Body of pancreas (tissue), 4 donors: ENCODE measurements at regions not wholly inside any gene's neighbourhood (a gene's known extent, or its start where the extent isn't known, plus 50 kb on each side); places are given as distances from the start of the nearest gene placed in this dataset.

ENCODE experiments used
- POLR2A ChIP-seq, 3 donors: fragments of 450-650 bp; IDR thresholded peaks; one replicate each; pipeline ENCODE4 v1.6.1; 2016; ENCODE audit warnings: antibody characterized with exemption in 3 of 3, mild to moderate bottlenecking in 2 of 3
- TF ChIP-seq, protein P1 (sequence below), 7 experiments: fragments of 450-650 bp in 4 of 7; fragments of 200-600 bp in 3 of 7; sonication (generic) in 3 of 7; IDR thresholded peaks; one replicate each; pipeline ENCODE4 v1.5.1; 2016 to 2019; ENCODE audit warnings: antibody characterized with exemption in 7 of 7

GRCh38 chr6:164344801-164345291 lies 930.3 kb downstream of the QKI start:
- TF ChIP-seq, protein P1, sequence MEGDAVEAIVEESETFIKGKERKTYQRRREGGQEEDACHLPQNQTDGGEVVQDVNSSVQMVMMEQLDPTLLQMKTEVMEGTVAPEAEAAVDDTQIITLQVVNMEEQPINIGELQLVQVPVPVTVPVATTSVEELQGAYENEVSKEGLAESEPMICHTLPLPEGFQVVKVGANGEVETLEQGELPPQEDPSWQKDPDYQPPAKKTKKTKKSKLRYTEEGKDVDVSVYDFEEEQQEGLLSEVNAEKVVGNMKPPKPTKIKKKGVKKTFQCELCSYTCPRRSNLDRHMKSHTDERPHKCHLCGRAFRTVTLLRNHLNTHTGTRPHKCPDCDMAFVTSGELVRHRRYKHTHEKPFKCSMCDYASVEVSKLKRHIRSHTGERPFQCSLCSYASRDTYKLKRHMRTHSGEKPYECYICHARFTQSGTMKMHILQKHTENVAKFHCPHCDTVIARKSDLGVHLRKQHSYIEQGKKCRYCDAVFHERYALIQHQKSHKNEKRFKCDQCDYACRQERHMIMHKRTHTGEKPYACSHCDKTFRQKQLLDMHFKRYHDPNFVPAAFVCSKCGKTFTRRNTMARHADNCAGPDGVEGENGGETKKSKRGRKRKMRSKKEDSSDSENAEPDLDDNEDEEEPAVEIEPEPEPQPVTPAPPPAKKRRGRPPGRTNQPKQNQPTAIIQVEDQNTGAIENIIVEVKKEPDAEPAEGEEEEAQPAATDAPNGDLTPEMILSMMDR (IDR thresholded peaks at IDR 0.05) = no peak
- no peak for TF ChIP-seq POLR2A (IDR thresholded peaks at IDR 0.05)
